ENCODE measurements at regions not wholly inside any gene's neighbourhood (a gene's known extent, or its start where the extent isn't known, plus 50 kb on each side); places are given as distances from the start of the nearest gene placed in this dataset.

GRCh38 chr1:58418283-58419228 is 128.0 kb downstream of the OMA1 start:
- H3K36me3 ChIP-seq = no peaks in the 10 kb centered on the region
- H3K9me3 Mint-ChIP-seq = no peaks in the 10 kb centered on the region
- peaks cover 18% of the 10 kb centered on the region for H3K4me1 ChIP-seq
- H4K20me1 ChIP-seq (ENCODE audit: low read depth) = no peaks in the 10 kb centered on the region
- H3K27me3 ChIP-seq = no peaks in the 10 kb centered on the region
- no peak overlapping the region for H3K27ac Mint-ChIP-seq
- H3K27me3 Mint-ChIP-seq (ENCODE audit: insufficient read depth, low read depth) = peaks cover 6% of the 10 kb centered on the region
- no peaks in the 10 kb centered on the region for H3K9me3 ChIP-seq (ENCODE audit: low read depth)
- H3K79me2 ChIP-seq (ENCODE audit: low read depth) = no peaks in the 10 kb centered on the region
- H2AFZ ChIP-seq (replicated peaks) = no peak overlapping the region
- no peak overlapping the region for H3K9ac ChIP-seq
- H3K4me3 ChIP-seq = no peak overlapping the region
- no peak overlapping the region for H3K4me3 Mint-ChIP-seq
- H3K4me1 Mint-ChIP-seq = peaks cover 30% of the 10 kb centered on the region
- no peaks in the 10 kb centered on the region for H3F3A ChIP-seq (ENCODE audit: low read depth)
- no peak overlapping the region for H3K27ac ChIP-seq
- TF ChIP-seq EZH2phosphoT487 (IDR thresholded peaks at IDR 0.05) (no peak), CTCF (IDR thresholded peaks at IDR 0.05) (no peak), EZH2 (IDR thresholded peaks at IDR 0.05) (no peak)
- H3K4me2 ChIP-seq = no peak overlapping the region
- no peaks in the 10 kb centered on the region for H3K36me3 Mint-ChIP-seq
- DNase-seq (ENCODE audit: low spot score) = no peak

- Mint-ChIP-seq H3K9me3 (no peaks in the 10 kb centered on the region), H3K27ac (no peak overlapping the region), H3K36me3 (no peaks in the 10 kb centered on the region), H3K4me3 (no peak overlapping the region), H3K4me1 (peaks cover 57% of the 10 kb centered on the region), H3K27me3 (ENCODE audit: insufficient read depth, low read depth) (peaks cover 2% of the 10 kb centered on the region)
- no peaks in the 10 kb centered on the region for H3K79me2 ChIP-seq (ENCODE audit: low read depth)
- H4K20me1 ChIP-seq (ENCODE audit: low read depth) = no peaks in the 10 kb centered on the region
- peaks cover 12% of the 10 kb centered on the region for H3F3A ChIP-seq (ENCODE audit: low read depth)
- no peaks in the 10 kb centered on the region for H3K36me3 ChIP-seq
- no peaks in the 10 kb centered on the region for H3K27me3 ChIP-seq
- no peak overlapping the region for H3K4me2 ChIP-seq
- peaks cover 53% of the 10 kb centered on the region for H3K4me1 ChIP-seq
- H3K4me3 ChIP-seq = no peak overlapping the region
- no peak overlapping the region for H3K27ac ChIP-seq
- no peaks in the 10 kb centered on the region for H3K9me3 ChIP-seq (ENCODE audit: low read depth)
- DNase-seq (ENCODE audit: low spot score) = no peak
- H3K9ac ChIP-seq = no peak overlapping the region
- TF ChIP-seq EZH2phosphoT487 (IDR thresholded peaks at IDR 0.05) (no peak), CTCF (IDR thresholded peaks at IDR 0.05) (no peak), EZH2 (IDR thresholded peaks at IDR 0.05) (no peak)
- H2AFZ ChIP-seq (replicated peaks) = no peak overlapping the region
Observed at GRCh38 chr1:58412071-58412580, 134.4 kb downstream of the OMA1 start.

GRCh38 chr1:58409890-58410289 is 136.6 kb downstream of the OMA1 start:
- no peak for TF ChIP-seq CTCF (IDR thresholded peaks at IDR 0.05)
- no peak for TF ChIP-seq EZH2 (IDR thresholded peaks at IDR 0.05)
- no peak for TF ChIP-seq EZH2phosphoT487 (IDR thresholded peaks at IDR 0.05)
- Histone ChIP-seq H3K27me3 (no peaks in the 10 kb centered on the region), H4K20me1 (ENCODE audit: low read depth) (no peaks in the 10 kb centered on the region), H3K27ac (peak overlapping the region; percentile 65), H3K4me2 (peak overlapping the region; percentile 53), H3K36me3 (no peaks in the 10 kb centered on the region), H3F3A (ENCODE audit: low read depth) (peaks cover 16% of the 10 kb centered on the region), H3K4me1 (peaks cover 51% of the 10 kb centered on the region), H2AFZ (replicated peaks) (no peak overlapping the region), H3K4me3 (no peak overlapping the region), H3K79me2 (ENCODE audit: low read depth) (no peaks in the 10 kb centered on the region), H3K9me3 (ENCODE audit: low read depth) (no peaks in the 10 kb centered on the region), H3K9ac (no peak overlapping the region)
- no peak overlapping the region for H3K4me3 Mint-ChIP-seq
- DNase-seq (ENCODE audit: low spot score) = peak; percentile 73
- no peaks in the 10 kb centered on the region for H3K9me3 Mint-ChIP-seq
- H3K4me1 Mint-ChIP-seq = peaks cover 65% of the 10 kb centered on the region
- peak overlapping the region; percentile 44 for H3K27ac Mint-ChIP-seq
- peaks cover 2% of the 10 kb centered on the region for H3K27me3 Mint-ChIP-seq (ENCODE audit: insufficient read depth, low read depth)
- no peaks in the 10 kb centered on the region for H3K36me3 Mint-ChIP-seq

Data from neural progenitor cell (in vitro differentiated cells).